A549 (cell line): ENCODE measurements at regions not wholly inside any gene's neighbourhood (a gene's known extent, or its start where the extent isn't known, plus 50 kb on each side); places are given as distances from the start of the nearest gene placed in this dataset.

Experiments used
- ATAC-seq, 2 experiments: fragments of 200-7000 bp in 1 of 2; fragments of >200 bp in 1 of 2; cut with Nextera tagmentation in 1 of 2; cut with Tn5 transposase in 1 of 2; 3 replicates each; pipeline versions ENCODE4 v1.8.0 to v1.9.1; 2018 to 2020; ENCODE audit warnings: mild to moderate bottlenecking in 1 of 2, moderate library complexity in 1 of 2
- CTCF ChIA-PET: fragments of 300-600 bp; sonication (Branson Sonifier 250); formaldehyde crosslinking; extraction: SDS; loops from one replicate; lab custom pipeline; 2021; ENCODE audit warnings: antibody characterized with exemption, inconsistent platforms; lab: Yijun Ruan, JAX
- POLR2A ChIA-PET: fragments of 350-600 bp; formaldehyde crosslinking; extraction: SDS; loops from one replicate; lab custom pipeline; 2021; ENCODE audit warnings: antibody characterized with exemption, inconsistent platforms; lab: Yijun Ruan, JAX
- DNase-seq, 2 experiments: peaks; one replicate each; pipeline versions ENCODE4 v3.0.0 to v3.0.0-alpha.2; 2011 to 2016; ENCODE audit warnings: low read depth in 1 of 2, low spot score in 1 of 2
- FAIRE-seq: peaks from 2 replicates; lab custom pipeline; 2011; peaks lifted over from hg19 to GRCh38; lab: Jason Lieb, UNC
- H3K27ac ChIP-seq, 2 experiments: fragments of >200 bp; sonication (Bioruptor Twin); formaldehyde crosslinking; 3 replicates each; pipeline ENCODE4 v1.5.1; 2016 to 2017
- H3K4me1 ChIP-seq: fragments of >200 bp; sonication (Bioruptor Twin); formaldehyde crosslinking; 3 replicates; pipeline ENCODE4 v1.6.1; 2016
- H3K4me2 ChIP-seq: fragments of >200 bp; sonication (Bioruptor Twin); formaldehyde crosslinking; 3 replicates; pipeline ENCODE4 v1.6.1; 2016
- H3K4me3 ChIP-seq: fragments of >200 bp; sonication (Bioruptor Twin); formaldehyde crosslinking; 3 replicates; pipeline ENCODE4 v1.5.1; 2016
- H3K9me3 ChIP-seq: fragments of >200 bp; sonication (Bioruptor Twin); formaldehyde crosslinking; 3 replicates; pipeline ENCODE4 v1.6.1; 2016
- EP300 ChIP-seq, 2 experiments: fragments of >200 bp; sonication (Bioruptor Twin); formaldehyde crosslinking; IDR thresholded peaks; 2 replicates in 1 of 2; 3 replicates in 1 of 2; pipeline ENCODE4 v1.6.1; 2016 to 2017
- FOSL2 ChIP-seq, 2 experiments: fragments of 450-650 bp in 1 of 2; fragments of >200 bp in 1 of 2; sonication (Bioruptor Twin) in 1 of 2; formaldehyde crosslinking; IDR thresholded peaks; 2 replicates each; pipeline versions ENCODE4 v1.5.0 to v1.6.1; 2016 to 2020; ENCODE audit warnings: mild to moderate bottlenecking in 1 of 2, moderate library complexity in 1 of 2
- GATA3 ChIP-seq: IDR thresholded peaks from 2 replicates; pipeline ENCODE4 v1.6.1; 2012; ENCODE audit warnings: borderline replicate concordance
- HOXB5 ChIP-seq: fragments of 250-450 bp; sonication (Bioruptor Pico); IDR thresholded peaks from 2 replicates; pipeline ENCODE4 v1.5.0; 2020; ENCODE audit warnings: mild to moderate bottlenecking, moderate library complexity
- MAFK ChIP-seq: fragments of 450-650 bp; IDR thresholded peaks from 2 replicates; pipeline ENCODE4 v1.6.1; 2014; ENCODE audit not compliant: partially characterized antibody
- NFE2L2 ChIP-seq: fragments of 150-350 bp; conservative IDR thresholded peaks from 2 replicates; pipeline ENCODE4 v1.6.1; 2014; ENCODE audit warnings: low read length
- NPAS2 ChIP-seq: fragments of 250-450 bp; sonication (Bioruptor Pico); IDR thresholded peaks from 2 replicates; pipeline ENCODE4 v1.8.0; 2022; ENCODE audit warnings: mild to moderate bottlenecking, moderate library complexity, borderline replicate concordance
- NR3C1 ChIP-seq: fragments of >200 bp; sonication (Bioruptor Twin); formaldehyde crosslinking; IDR thresholded peaks from 3 replicates; pipeline ENCODE4 v1.6.1; 2017
- RAD21 ChIP-seq, 2 experiments: fragments of >200 bp in 1 of 2; sonication (Bioruptor Twin) in 1 of 2; formaldehyde crosslinking in 1 of 2; IDR thresholded peaks in 1 of 2; conservative IDR thresholded peaks in 1 of 2; 2 replicates in 1 of 2; 3 replicates in 1 of 2; pipeline ENCODE4 v1.6.1; 2012 to 2018; ENCODE audit warnings: inconsistent platforms in 1 of 2
- RCOR1 ChIP-seq: fragments of 150-350 bp; IDR thresholded peaks from 2 replicates; pipeline ENCODE4 v1.6.1; 2014; ENCODE audit warnings: antibody characterized with exemption, low read length, low read depth
- SMC3 ChIP-seq: fragments of >200 bp; sonication (Bioruptor Twin); formaldehyde crosslinking; IDR thresholded peaks from 3 replicates; pipeline ENCODE4 v1.6.1; 2018; ENCODE audit warnings: inconsistent platforms
- TFCP2L1 ChIP-seq: fragments of 250-450 bp; sonication (Bioruptor Pico); IDR thresholded peaks from 2 replicates; pipeline ENCODE4 v1.5.0; 2021; ENCODE audit warnings: mild to moderate bottlenecking
- TP53 ChIP-seq: fragments of 250-450 bp; sonication (Bioruptor Pico); IDR thresholded peaks from 2 replicates; pipeline ENCODE4 v1.5.0; 2021; ENCODE audit warnings: mild to moderate bottlenecking, moderate library complexity
- WGBS: methylation state at CpG from one replicate; pipeline ENCODE4 v1.1.6; 2017; ENCODE audit errors: missing lambda C conversion rate; 5-methylcytosine and 5-hydroxymethylcytosine counted together
- TF ChIP-seq, protein P1 (sequence below): fragments of 450-650 bp; IDR thresholded peaks from 2 replicates; pipeline ENCODE4 v1.6.1; 2014; ENCODE audit warnings: antibody characterized with exemption
- TF ChIP-seq, protein P2 (sequence below): fragments of 250-450 bp; sonication (Bioruptor Pico); IDR thresholded peaks from 2 replicates; pipeline ENCODE4 v1.5.0; 2021; ENCODE audit warnings: mild to moderate bottlenecking, moderate library complexity, borderline replicate concordance
- TF ChIP-seq, protein P3 (sequence below): IDR thresholded peaks from 2 replicates; pipeline ENCODE4 v1.6.1; 2012
- TF ChIP-seq, protein P4 (sequence below): IDR thresholded peaks from 2 replicates; pipeline ENCODE4 v1.6.1; 2012

DNA sequence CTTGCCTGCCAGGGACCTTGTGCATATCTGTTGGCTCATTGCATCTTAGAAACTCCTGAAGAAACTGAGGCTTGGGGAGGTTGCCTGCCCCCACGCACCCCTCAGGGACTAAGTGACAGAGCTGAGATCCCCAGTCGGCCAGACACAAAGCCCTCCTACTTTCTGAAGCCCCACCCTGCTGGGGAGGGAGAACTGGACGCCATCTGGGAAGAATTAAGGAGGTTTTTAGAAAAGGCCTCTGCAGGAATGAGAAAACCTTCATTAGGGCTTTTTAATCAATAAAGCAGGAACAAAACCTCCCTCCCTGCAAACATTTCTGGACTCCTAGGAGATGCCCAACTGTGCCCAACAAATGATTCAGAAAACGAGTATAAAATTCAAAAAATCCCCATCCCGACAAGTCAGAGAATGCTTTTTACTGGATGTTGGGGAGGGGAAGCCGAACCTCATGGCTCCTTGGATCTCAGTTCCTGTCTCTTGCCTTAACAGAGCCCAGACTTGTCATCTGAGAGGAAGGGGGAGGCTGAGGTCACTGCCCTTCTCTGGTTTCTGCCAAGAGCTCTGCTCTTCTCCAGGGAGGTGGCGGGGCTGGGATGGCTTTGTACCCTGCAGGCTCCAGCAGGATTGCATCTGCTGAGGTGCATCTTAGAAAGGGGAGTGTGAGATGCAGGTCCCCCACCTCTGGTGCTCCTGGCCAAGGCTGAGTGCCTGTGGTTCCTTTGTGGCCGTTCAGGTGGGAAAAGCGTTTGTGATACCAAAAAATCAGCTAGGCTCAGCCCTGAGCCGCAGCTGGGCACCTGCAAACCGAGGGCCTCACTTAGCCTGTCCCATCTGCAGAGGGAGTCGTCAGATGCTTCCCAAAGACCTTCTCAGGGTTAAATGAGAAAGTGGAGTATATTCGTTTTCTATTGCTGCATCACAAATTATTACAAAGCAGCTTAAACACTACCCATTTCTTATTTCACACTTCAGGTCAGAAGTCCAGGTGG, 142.4 kb downstream of the ZFP36L2 start:
- H3K27ac ChIP-seq = peak overlapping the region; percentile 82 to 90
- ChIA-PET CTCF (interaction anchor here (0.8 to 1.6 kb wide), 6 partner anchors 29 to 109 kb away, joined by 3 to 7 read pairs (median 3); no protein-coding TSS in a partner anchor), POLR2A (no interaction called here)
- H3K4me1 ChIP-seq = peaks cover 76% of the 10 kb centered on the region
- no peak for ATAC-seq
- WGBS = 77% methylated on average over 13 of the region's 13 CpGs
- peak in 1 of 2 experiments; percentile 34 for DNase-seq
- H3K4me2 ChIP-seq = peak overlapping the region; percentile 49; the same call in 2 of the 3 replicates
- H3K9me3 ChIP-seq = no peaks in the 10 kb centered on the region
- no peak for FAIRE-seq
- H3K4me3 ChIP-seq = no peak overlapping the region
- TF ChIP-seq NPAS2 (CRISPR knock-in tag) = no peak
- TF ChIP-seq NR3C1 = no peak
- TF ChIP-seq, protein P1, sequence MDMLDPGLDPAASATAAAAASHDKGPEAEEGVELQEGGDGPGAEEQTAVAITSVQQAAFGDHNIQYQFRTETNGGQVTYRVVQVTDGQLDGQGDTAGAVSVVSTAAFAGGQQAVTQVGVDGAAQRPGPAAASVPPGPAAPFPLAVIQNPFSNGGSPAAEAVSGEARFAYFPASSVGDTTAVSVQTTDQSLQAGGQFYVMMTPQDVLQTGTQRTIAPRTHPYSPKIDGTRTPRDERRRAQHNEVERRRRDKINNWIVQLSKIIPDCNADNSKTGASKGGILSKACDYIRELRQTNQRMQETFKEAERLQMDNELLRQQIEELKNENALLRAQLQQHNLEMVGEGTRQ = no peak
- no peak for TF ChIP-seq RCOR1
- TF ChIP-seq, protein P2, sequence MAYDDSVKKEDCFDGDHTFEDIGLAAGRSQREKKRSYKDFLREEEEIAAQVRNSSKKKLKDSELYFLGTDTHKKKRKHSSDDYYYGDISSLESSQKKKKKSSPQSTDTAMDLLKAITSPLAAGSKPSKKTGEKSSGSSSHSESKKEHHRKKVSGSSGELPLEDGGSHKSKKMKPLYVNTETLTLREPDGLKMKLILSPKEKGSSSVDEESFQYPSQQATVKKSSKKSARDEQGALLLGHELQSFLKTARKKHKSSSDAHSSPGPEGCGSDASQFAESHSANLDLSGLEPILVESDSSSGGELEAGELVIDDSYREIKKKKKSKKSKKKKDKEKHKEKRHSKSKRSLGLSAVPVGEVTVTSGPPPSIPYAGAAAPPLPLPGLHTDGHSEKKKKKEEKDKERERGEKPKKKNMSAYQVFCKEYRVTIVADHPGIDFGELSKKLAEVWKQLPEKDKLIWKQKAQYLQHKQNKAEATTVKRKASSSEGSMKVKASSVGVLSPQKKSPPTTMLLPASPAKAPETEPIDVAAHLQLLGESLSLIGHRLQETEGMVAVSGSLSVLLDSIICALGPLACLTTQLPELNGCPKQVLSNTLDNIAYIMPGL (CRISPR knock-in tag) = no peak
- no peak for TF ChIP-seq EP300 (IDR thresholded peaks at IDR 0.05)

DNA sequence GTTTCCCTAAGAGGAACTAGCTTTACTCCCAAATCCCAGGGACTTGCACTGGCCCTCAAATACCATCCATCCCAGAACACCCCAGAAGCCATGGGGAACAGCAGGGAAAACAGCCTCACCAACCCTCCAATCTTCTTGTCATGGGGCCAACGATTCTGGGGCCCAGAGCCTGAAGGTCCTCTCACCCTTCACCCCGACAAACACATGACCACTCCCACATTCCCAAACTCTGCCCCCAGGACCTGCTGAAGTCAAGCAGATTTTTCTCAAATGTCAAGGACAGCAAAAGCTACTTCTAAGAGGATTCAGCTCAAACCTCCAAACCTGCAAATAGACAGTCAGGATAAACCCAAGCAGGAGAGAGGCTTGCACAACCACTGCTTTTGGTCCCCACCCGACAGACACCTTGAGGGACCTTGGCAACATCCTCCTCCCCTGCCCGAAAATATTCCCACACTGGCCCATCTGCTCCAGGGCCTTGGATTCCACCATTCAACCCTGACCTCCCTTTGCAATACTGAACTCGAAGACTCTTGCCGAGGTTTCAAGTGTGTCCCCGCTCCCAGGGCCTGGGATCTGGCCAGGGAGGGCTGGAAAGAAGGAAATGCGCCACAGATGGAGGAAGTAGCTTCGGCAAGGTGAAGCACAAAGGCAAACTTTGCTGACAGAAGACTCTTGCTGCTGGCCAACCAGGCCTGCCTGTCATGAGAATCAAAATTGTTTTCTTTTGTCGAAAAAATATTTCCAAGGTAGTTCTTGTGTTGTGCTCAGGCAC, 143.3 kb downstream of the ZFP36L2 start:
- no peak; a peak in 1 of 6 replicates for ATAC-seq
- peak overlapping the region; percentile 82 to 90 for H3K27ac ChIP-seq
- CTCF ChIA-PET = interaction anchor here (0.7 to 1.6 kb wide), 5 partner anchors 28 to 402 kb away, joined by 3 to 7 read pairs (median 4); no protein-coding TSS in a partner anchor
- TF ChIP-seq TP53 = no peak
- TF ChIP-seq, all 56 proteins: peak for 0
- FAIRE-seq (no peak), DNase-seq (no peak)
- POLR2A ChIA-PET = interaction anchor here (0.7 to 1.9 kb wide), 3 partner anchors 51 to 143 kb away, joined by 3 to 5 read pairs (median 4); partner anchors contain the start of gene ZFP36L2
- Histone ChIP-seq H3K4me3 (no peak overlapping the region), H3K4me1 (peaks cover 67% of the 10 kb centered on the region), H3K4me2 (peak overlapping the region; percentile 49), H3K9me3 (no peaks in the 10 kb centered on the region)
- WGBS = 81% methylated on average over 10 of the region's 10 CpGs

GRCh38 chr2:43082111-43082894, 144.1 kb downstream of the ZFP36L2 start:
- Histone ChIP-seq H3K27ac (peak overlapping the region; percentile 82 to 90), H3K4me2 (peak overlapping the region; percentile 49), H3K9me3 (no peaks in the 10 kb centered on the region), H3K4me3 (no peak overlapping the region), H3K4me1 (peaks cover 62% of the 10 kb centered on the region)
- WGBS = 77% methylated on average over 15 of the region's 15 CpGs
- peak; percentile 6; the same call in 1 of the 3 replicates for TF ChIP-seq SMC3
- TF ChIP-seq, protein P3, sequence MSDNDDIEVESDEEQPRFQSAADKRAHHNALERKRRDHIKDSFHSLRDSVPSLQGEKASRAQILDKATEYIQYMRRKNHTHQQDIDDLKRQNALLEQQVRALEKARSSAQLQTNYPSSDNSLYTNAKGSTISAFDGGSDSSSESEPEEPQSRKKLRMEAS = peak; percentile 56; the same call in 1 of the 2 replicates
- peak; percentile 73 for TF ChIP-seq MAFK
- TF ChIP-seq HOXB5 (CRISPR knock-in tag) = peak; percentile 88
- TF ChIP-seq GATA3 = peak; percentile 57; the same call in 1 of the 2 replicates
- peak; percentile 30 to 39; a peak in 2 of 5 replicates for TF ChIP-seq EP300 (IDR thresholded peaks at IDR 0.05)
- peak; percentile 2 to 24; a peak in 1 of 5 replicates for TF ChIP-seq RAD21 (conservative IDR thresholded peaks at IDR 0.05 in 1 of 2, IDR thresholded peaks at IDR 0.05 in 1 of 2)
- TF ChIP-seq TFCP2L1 = no peak
- TF ChIP-seq NFE2L2 = no peak
- TF ChIP-seq, protein P4, sequence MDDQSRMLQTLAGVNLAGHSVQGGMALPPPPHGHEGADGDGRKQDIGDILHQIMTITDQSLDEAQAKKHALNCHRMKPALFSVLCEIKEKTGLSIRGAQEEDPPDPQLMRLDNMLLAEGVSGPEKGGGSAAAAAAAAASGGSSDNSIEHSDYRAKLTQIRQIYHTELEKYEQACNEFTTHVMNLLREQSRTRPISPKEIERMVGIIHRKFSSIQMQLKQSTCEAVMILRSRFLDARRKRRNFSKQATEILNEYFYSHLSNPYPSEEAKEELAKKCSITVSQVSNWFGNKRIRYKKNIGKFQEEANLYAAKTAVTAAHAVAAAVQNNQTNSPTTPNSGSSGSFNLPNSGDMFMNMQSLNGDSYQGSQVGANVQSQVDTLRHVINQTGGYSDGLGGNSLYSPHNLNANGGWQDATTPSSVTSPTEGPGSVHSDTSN = peak; percentile 27; the same call in 1 of the 2 replicates
- TF ChIP-seq FOSL2 (IDR thresholded peaks at IDR 0.05) = no peak
- TF ChIP-seq FOSL2 (CRISPR knock-in tag; IDR thresholded peaks at IDR 0.05) = 0 out of 2 replicates have a peak, but pooled peaks have one; percentile 6
- ATAC-seq (peak; percentile 54 to 72), DNase-seq (peak; percentile 45 to 76), FAIRE-seq (no peak)
- ChIA-PET POLR2A (interaction anchor here (0.7 to 1.9 kb wide), 3 partner anchors 50 to 144 kb away, joined by 3 to 5 read pairs (median 4); partner anchors contain the start of gene ZFP36L2), CTCF (interaction anchor here (0.6 to 1.6 kb wide), 7 partner anchors 13 to 402 kb away, joined by 3 to 7 read pairs (median 4); no protein-coding TSS in a partner anchor)
